ENCODE measurements at regions not wholly inside any gene's neighbourhood (a gene's known extent, or its start where the extent isn't known, plus 50 kb on each side); places are given as distances from the start of the nearest gene placed in this dataset.

GRCh38 chr10:107616463-107617410 lies 452.2 kb upstream of the SORCS1 start:
- TF ChIP-seq CTCF (IDR thresholded peaks at IDR 0.05; ENCODE audit: borderline replicate concordance, insufficient read depth, low read depth, low read length): no peak
- H3K4me3 ChIP-seq (ENCODE audit: low read depth, low read length): no peak overlapping the region

- no peak overlapping the region for H3K4me3 ChIP-seq (ENCODE audit: low read depth, low read length)
- TF ChIP-seq CTCF (IDR thresholded peaks at IDR 0.05; ENCODE audit: borderline replicate concordance, insufficient read depth, low read depth, low read length): no peak
These were observed 451.5 kb upstream of the SORCS1 start for GRCh38 chr10:107616031-107616430.

GRCh38 chr10:107614939-107615685 lies 450.6 kb upstream of the SORCS1 start:
- TF ChIP-seq CTCF (IDR thresholded peaks at IDR 0.05; ENCODE audit: borderline replicate concordance, insufficient read depth, low read depth, low read length): no peak
- H3K4me3 ChIP-seq (ENCODE audit: low read depth, low read length): no peak overlapping the region

- TF ChIP-seq CTCF (IDR thresholded peaks at IDR 0.05; ENCODE audit: borderline replicate concordance, insufficient read depth, low read depth, low read length): no peak
These were observed 446.6 kb upstream of the SORCS1 start for GRCh38 chr10:107611115-107611514.

GRCh38 chr10:107589081-107589480 lies 424.6 kb upstream of the SORCS1 start:
- no peak overlapping the region for H3K4me3 ChIP-seq (ENCODE audit: low read depth, low read length)

More at GRCh38 chr10:107611115-107611514, 446.6 kb upstream of the SORCS1 start:
- H3K4me3 ChIP-seq (ENCODE audit: low read depth, low read length): no peak overlapping the region

GRCh38 chr10:107585630-107586029 lies 421.1 kb upstream of the SORCS1 start:
- no peak for TF ChIP-seq CTCF (IDR thresholded peaks at IDR 0.05; ENCODE audit: borderline replicate concordance, insufficient read depth, low read depth, low read length)
- H3K4me3 ChIP-seq (ENCODE audit: low read depth, low read length): no peak overlapping the region

More at GRCh38 chr10:107589081-107589480, 424.6 kb upstream of the SORCS1 start:
- no peak for TF ChIP-seq CTCF (IDR thresholded peaks at IDR 0.05; ENCODE audit: borderline replicate concordance, insufficient read depth, low read depth, low read length)
